HUES6 (cell line): ENCODE measurements at regions not wholly inside any gene's neighbourhood (a gene's known extent, or its start where the extent isn't known, plus 50 kb on each side); places are given as distances from the start of the nearest gene placed in this dataset.

Experiments used
- H3K27ac ChIP-seq: 2 replicates; pipeline ENCODE4 v1.7.0; 2013; ENCODE audit warnings: low read depth, mild to moderate bottlenecking, low read length, inconsistent platforms
- H3K27me3 ChIP-seq: 2 replicates; pipeline ENCODE4 v1.6.1; 2013; ENCODE audit warnings: low read length; ENCODE audit not compliant: control insufficient read depth, insufficient read depth
- H3K36me3 ChIP-seq: 2 replicates; pipeline ENCODE4 v1.6.1; 2013; ENCODE audit warnings: low read length; ENCODE audit not compliant: control insufficient read depth, insufficient read depth
- H3K4me1 ChIP-seq: 2 replicates; pipeline ENCODE4 v1.6.1; 2013; ENCODE audit warnings: low read length; ENCODE audit not compliant: control insufficient read depth, insufficient read depth
- H3K4me3 ChIP-seq: 2 replicates; pipeline ENCODE4 v1.5.1; 2013; ENCODE audit warnings: low read depth, low read length
- H3K9ac ChIP-seq: one replicate; pipeline ENCODE4 v1.6.1; 2013; ENCODE audit warnings: mild to moderate bottlenecking, low read length
- H3K9me3 ChIP-seq: 2 replicates; pipeline ENCODE4 v1.6.1; 2013; ENCODE audit warnings: low read depth, low read length; ENCODE audit not compliant: control insufficient read depth, insufficient read depth

- no peaks in the 10 kb centered on the region for H3K27me3 ChIP-seq
- H3K4me1 ChIP-seq: no peaks in the 10 kb centered on the region
- no peaks in the 10 kb centered on the region for H3K36me3 ChIP-seq
- H3K9ac ChIP-seq: no peak overlapping the region
- H3K9me3 ChIP-seq: no peaks in the 10 kb centered on the region
- H3K4me3 ChIP-seq: no peak overlapping the region
- H3K27ac ChIP-seq: no peak overlapping the region
These were observed 518.4 kb upstream of the DCC start for GRCh38 chr18:51821610-51822009.

DNA sequence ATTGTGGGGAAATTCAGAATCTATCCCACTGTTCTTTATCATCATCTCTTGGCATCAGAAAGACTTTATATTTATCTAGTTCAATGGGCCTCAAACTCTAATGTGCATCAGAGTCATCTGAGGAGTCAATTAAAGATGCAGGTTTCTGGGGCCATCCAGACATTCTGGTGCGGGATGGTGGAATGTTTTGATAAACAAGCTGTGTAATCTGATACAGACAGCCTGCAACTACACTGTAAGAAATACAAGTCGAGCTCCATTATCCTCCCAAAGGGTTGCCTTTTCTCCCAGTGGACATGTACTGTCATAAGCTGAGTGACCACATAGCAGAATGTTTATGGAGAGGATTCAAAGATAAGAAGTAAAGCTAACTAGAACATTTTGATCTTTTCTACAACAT lies 515.3 kb upstream of the DCC start:
- H3K9me3 ChIP-seq: no peaks in the 10 kb centered on the region
- no peaks in the 10 kb centered on the region for H3K27me3 ChIP-seq
- no peaks in the 10 kb centered on the region for H3K36me3 ChIP-seq
- no peak overlapping the region for H3K9ac ChIP-seq
- H3K4me3 ChIP-seq: no peak overlapping the region
- H3K4me1 ChIP-seq: no peaks in the 10 kb centered on the region
- no peak overlapping the region for H3K27ac ChIP-seq

GRCh38 chr18:51833850-51834249 lies 506.1 kb upstream of the DCC start:
- Histone ChIP-seq H3K9me3 (0 out of 2 replicates have a peak, but pooled peaks cover 2% of the 10 kb centered on the region), H3K27me3 (no peaks in the 10 kb centered on the region), H3K4me1 (peaks cover 2% of the 10 kb centered on the region; the same call in 1 of the 2 replicates), H3K36me3 (no peaks in the 10 kb centered on the region), H3K4me3 (no peak overlapping the region), H3K27ac (no peak overlapping the region), H3K9ac (no peak overlapping the region)

DNA sequence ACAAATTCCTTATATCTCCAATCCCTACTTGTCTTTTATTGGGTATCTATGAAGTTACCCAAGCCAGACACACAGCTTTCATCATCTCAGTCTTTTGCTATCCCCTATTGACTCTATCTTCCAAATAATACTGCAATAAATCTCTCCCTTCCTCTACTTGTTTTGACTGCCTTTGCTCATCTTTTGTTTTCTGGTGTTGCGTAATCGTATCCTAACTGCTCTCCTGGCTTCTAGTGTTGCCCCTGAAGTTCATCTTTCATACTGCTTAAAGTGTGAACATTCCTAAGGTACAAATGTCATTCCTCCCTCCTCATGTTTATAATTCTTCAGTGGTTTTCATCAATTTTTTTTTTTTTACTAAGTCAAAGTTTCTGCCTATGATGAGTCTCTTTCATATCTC lies 491.3 kb upstream of the DCC start:
- peaks cover 4% of the 10 kb centered on the region; the same call in 1 of the 2 replicates for H3K9me3 ChIP-seq
- H3K4me3 ChIP-seq: no peak overlapping the region
- no peak overlapping the region for H3K9ac ChIP-seq
- no peaks in the 10 kb centered on the region for H3K4me1 ChIP-seq
- H3K27me3 ChIP-seq: no peaks in the 10 kb centered on the region
- no peak overlapping the region for H3K27ac ChIP-seq
- H3K36me3 ChIP-seq: no peaks in the 10 kb centered on the region

DNA sequence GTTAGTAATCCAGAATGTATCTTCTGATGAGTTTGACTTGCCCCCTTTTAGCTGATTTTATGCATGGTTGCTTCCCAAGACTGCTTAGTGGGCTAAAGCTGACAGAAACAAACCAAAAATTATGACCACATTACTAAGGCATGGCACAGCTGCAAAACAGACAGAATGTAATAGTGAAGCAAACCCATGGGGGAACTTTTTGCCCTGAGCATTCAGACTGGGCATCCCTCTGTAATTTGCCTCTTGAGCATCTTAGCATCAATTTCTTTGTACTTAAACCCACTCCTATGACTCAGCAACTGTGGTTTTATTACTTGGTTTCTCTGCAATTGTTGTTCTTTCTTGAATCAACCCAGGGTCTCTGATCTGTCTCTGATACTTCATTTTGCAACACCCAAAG lies 487.3 kb upstream of the DCC start:
- no peaks in the 10 kb centered on the region for H3K9me3 ChIP-seq
- H3K9ac ChIP-seq: no peak overlapping the region
- H3K36me3 ChIP-seq: no peaks in the 10 kb centered on the region
- H3K4me1 ChIP-seq: no peaks in the 10 kb centered on the region
- H3K27me3 ChIP-seq: no peaks in the 10 kb centered on the region
- H3K4me3 ChIP-seq: no peak overlapping the region
- no peak overlapping the region for H3K27ac ChIP-seq

DNA sequence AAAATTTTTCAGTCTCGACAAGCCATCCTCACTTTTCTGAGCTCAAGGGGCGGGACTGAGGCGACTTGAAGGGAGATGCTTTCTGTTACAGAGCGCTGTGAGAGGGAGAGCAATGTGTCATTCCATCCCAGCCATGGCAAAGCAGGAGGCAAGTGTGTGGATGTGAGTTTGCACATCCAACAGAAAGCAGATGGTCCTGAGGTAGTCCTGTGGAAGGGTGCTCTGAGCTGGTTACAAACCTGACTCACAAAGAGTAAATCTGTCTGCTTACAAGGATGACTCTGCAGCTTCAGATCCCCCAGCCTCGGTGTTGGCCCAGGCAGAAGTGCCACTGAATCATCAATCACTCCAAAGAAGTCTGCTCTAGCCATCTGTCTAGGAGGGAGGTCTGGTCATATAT lies 482.0 kb upstream of the DCC start:
- Histone ChIP-seq H3K9ac (no peak overlapping the region), H3K4me1 (no peaks in the 10 kb centered on the region), H3K27ac (no peak overlapping the region), H3K9me3 (no peaks in the 10 kb centered on the region), H3K27me3 (no peaks in the 10 kb centered on the region), H3K4me3 (no peak overlapping the region), H3K36me3 (no peaks in the 10 kb centered on the region)

DNA sequence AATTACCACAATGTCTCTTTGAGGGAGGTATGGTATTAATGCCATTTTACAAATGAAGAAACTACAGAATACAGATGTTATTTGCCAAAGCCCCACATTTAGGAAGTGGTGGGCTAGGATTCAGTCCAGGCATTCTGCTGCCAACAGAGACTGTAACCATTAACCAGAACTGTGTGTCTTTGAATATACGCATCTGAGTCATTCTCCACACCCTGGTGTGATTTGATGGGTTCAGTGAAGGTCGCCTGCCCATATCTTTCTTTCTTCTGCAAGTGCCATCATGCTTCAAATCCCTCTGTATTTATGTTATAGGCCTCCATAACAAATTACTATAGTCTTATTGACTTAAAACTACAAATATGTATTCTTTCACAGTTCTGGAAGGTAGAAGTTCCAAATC lies 479.0 kb upstream of the DCC start:
- Histone ChIP-seq H3K4me3 (no peak overlapping the region), H3K9ac (no peak overlapping the region), H3K9me3 (peaks cover 12% of the 10 kb centered on the region; the same call in 1 of the 2 replicates), H3K27me3 (no peaks in the 10 kb centered on the region), H3K36me3 (no peaks in the 10 kb centered on the region), H3K4me1 (no peaks in the 10 kb centered on the region), H3K27ac (no peak overlapping the region)

DNA sequence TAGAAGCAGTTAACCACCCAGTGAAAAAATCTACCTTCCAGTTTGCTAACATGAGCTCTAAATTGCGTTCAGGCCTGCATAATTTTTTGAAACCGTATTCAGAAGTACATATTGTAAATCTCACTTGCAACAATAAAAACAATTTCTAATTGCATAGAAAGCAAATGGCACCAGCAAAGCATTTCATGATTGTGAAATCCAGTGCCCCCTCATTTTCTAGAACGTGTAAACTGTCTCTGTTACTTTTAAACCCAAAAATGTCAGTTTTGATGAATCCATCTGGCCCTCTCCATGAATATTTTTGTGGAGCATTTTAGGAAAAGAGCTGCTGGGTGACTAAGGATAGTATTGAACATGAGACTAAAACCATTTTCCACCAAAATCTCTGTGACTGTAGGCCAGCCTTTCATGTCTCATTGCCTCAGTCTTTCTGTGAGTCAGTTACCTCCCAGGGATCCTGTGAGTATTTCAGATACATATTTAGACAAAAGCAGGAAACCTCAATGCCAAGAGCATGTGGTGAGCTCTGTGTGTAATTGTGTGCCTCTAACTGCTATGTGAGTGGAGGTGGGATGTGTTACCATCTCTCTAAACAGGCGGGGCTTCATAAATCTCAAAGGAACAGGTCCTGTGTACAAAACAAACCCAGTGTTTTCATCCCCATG lies 477.8 kb upstream of the DCC start:
- Histone ChIP-seq H3K4me1 (no peaks in the 10 kb centered on the region), H3K9me3 (peaks cover 12% of the 10 kb centered on the region; the same call in 1 of the 2 replicates), H3K4me3 (no peak overlapping the region), H3K9ac (no peak overlapping the region), H3K36me3 (no peaks in the 10 kb centered on the region), H3K27me3 (no peaks in the 10 kb centered on the region), H3K27ac (no peak overlapping the region)

GRCh38 chr18:51864219-51864965 lies 475.6 kb upstream of the DCC start:
- Histone ChIP-seq H3K36me3 (no peaks in the 10 kb centered on the region), H3K27ac (no peak overlapping the region), H3K4me3 (no peak overlapping the region), H3K27me3 (no peaks in the 10 kb centered on the region), H3K9ac (no peak overlapping the region), H3K9me3 (peaks cover 12% of the 10 kb centered on the region; the same call in 1 of the 2 replicates), H3K4me1 (no peaks in the 10 kb centered on the region)

DNA sequence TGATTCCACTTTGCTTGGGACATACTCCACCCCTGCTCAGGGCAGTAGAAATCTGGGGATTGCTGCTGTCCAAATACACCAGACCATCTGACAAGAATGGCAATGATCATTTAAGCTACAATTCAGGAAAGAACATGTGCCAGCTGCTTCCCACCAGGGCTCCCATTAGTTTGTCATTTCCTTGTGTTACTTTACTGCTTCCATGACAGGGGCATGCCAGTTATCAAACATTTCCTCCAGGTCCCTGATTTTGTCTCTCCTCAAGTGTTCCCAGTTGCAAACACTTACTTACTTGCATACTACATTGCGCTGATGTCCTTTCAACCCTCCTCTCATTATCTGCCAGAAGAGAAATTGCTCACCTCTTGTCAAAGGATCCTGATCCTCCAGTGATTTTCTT lies 474.5 kb upstream of the DCC start:
- H3K4me3 ChIP-seq: no peak overlapping the region
- H3K9ac ChIP-seq: no peak overlapping the region
- H3K9me3 ChIP-seq: peaks cover 12% of the 10 kb centered on the region; the same call in 1 of the 2 replicates
- H3K27me3 ChIP-seq: no peaks in the 10 kb centered on the region
- no peak overlapping the region for H3K27ac ChIP-seq
- H3K4me1 ChIP-seq: no peaks in the 10 kb centered on the region
- no peaks in the 10 kb centered on the region for H3K36me3 ChIP-seq

GRCh38 chr18:51867767-51868166 lies 472.2 kb upstream of the DCC start:
- Histone ChIP-seq H3K9ac (no peak overlapping the region), H3K4me1 (no peaks in the 10 kb centered on the region), H3K4me3 (no peak overlapping the region), H3K9me3 (peaks cover 12% of the 10 kb centered on the region; the same call in 1 of the 2 replicates), H3K27ac (no peak overlapping the region), H3K36me3 (no peaks in the 10 kb centered on the region), H3K27me3 (no peaks in the 10 kb centered on the region)
